ENCODE measurements at regions not wholly inside any gene's neighbourhood (a gene's known extent, or its start where the extent isn't known, plus 50 kb on each side); places are given as distances from the start of the nearest gene placed in this dataset.
"Not testable (repeated sequence)": the region's sequence is repeated elsewhere in the genome, so short reads cannot be mapped to it uniquely, and the experiment has no call there.

DNA sequence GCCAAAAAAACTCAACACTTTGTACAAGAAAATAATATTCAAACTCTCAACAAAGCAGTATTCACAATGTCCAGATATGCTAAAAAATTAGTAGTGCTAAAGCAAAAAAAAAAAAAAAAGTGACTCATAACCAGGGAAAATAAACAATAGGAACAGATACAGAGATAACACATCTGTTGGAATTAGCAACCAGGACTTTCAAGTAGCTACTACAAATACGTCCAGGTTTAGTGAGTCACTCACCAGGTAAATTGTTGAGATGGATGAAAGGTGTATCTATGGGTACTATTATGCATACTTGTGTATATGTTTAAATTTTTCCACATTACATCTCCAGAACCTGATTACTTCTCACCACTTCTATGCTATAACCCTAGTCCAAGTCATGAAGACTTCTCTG is 144.8 kb upstream of the SLC35F3 start:
- H3K9me3 ChIP-seq: no peaks in the 10 kb centered on the region
- H3K4me1 ChIP-seq: no peaks in the 10 kb centered on the region
- no peak overlapping the region for H3K4me3 ChIP-seq
- no peak for DNase-seq (ENCODE audit: low spot score in 2 of 2)
- 0 to 89% methylated on average over 1 of the region's 1 CpG for WGBS, 2 donors
- no peaks in the 10 kb centered on the region for H3K27me3 ChIP-seq
- TF ChIP-seq POLR2A (IDR thresholded peaks at IDR 0.05): no peak
- TF ChIP-seq CTCF (IDR thresholded peaks at IDR 0.05): no peak
- TF ChIP-seq EP300 (IDR thresholded peaks at IDR 0.05): no peak
- no peak overlapping the region for H3K27ac ChIP-seq
- H3K36me3 ChIP-seq: no peaks in the 10 kb centered on the region

- H3K4me3 ChIP-seq, H3K9me3 ChIP-seq: not testable (repeated sequence)
- 66 to 97% methylated on average over 3 of the region's 3 CpGs for WGBS, 2 donors
Measured at GRCh38 chr1:233764304-233764703, 140.2 kb upstream of the SLC35F3 start.

DNA sequence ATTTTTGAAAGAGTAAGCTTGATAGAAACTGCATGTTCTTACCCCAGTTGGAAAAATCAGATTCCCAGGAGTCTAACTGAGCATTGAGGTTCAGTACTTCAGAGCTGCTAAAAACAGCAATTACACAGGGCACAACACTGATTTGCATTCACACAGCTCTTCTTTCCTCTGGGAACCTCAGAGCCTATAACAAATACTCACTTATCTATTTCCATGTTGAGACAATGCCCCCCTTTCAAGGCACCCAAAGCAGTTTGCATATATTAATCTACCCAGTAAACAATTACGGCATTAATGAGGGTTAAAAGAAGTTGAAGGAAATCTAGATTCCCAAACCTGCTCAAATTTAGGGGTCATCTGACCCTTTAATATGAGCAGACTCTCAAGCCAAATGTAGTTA is 126.9 kb upstream of the SLC35F3 start:
- Histone ChIP-seq H3K4me3 (no peak overlapping the region), H3K9me3 (peaks cover 0 to 16% (median 2%) of the 10 kb centered on the region in 4 donors), H3K4me1 (no peaks in the 10 kb centered on the region), H3K36me3 (no peaks in the 10 kb centered on the region), H3K27ac (no peak overlapping the region), H3K27me3 (no peaks in the 10 kb centered on the region)
- WGBS, 2 donors: 46 to 58% methylated on average over 1 of the region's 1 CpG
- no peak for TF ChIP-seq EP300 (IDR thresholded peaks at IDR 0.05)
- TF ChIP-seq CTCF (IDR thresholded peaks at IDR 0.05): no peak
- no peak for TF ChIP-seq POLR2A (IDR thresholded peaks at IDR 0.05)
- no peak for DNase-seq (ENCODE audit: low spot score in 2 of 2)

More at GRCh38 chr1:233764304-233764703, 140.2 kb upstream of the SLC35F3 start:
- not testable (repeated sequence) for H3K4me1 ChIP-seq; H3K27me3 ChIP-seq; H3K27ac ChIP-seq; DNase-seq (ENCODE audit: low spot score in 2 of 2); H3K36me3 ChIP-seq

- TF ChIP-seq EP300 (IDR thresholded peaks at IDR 0.05): no peak
- TF ChIP-seq CTCF (IDR thresholded peaks at IDR 0.05): no peak
- TF ChIP-seq POLR2A (IDR thresholded peaks at IDR 0.05): no peak
- no peak overlapping the region for H3K27ac ChIP-seq
- H3K9me3 ChIP-seq: peaks cover 0 to 16% (median 2%) of the 10 kb centered on the region in 4 donors
- no peaks in the 10 kb centered on the region for H3K27me3 ChIP-seq
- H3K4me1 ChIP-seq: no peaks in the 10 kb centered on the region
- no peaks in the 10 kb centered on the region for H3K36me3 ChIP-seq
- no peak for DNase-seq (ENCODE audit: low spot score in 2 of 2)
- WGBS, 2 donors: 94 to 98% methylated on average over 2 of the region's 2 CpGs
- H3K4me3 ChIP-seq: no peak overlapping the region
Measured at GRCh38 chr1:233780049-233780448, 124.4 kb upstream of the SLC35F3 start.

- Histone ChIP-seq H3K27ac (no peak overlapping the region), H3K27me3 (no peaks in the 10 kb centered on the region), H3K36me3 (no peaks in the 10 kb centered on the region), H3K4me1 (no peaks in the 10 kb centered on the region), H3K9me3 (peaks cover 0 to 16% (median 2%) of the 10 kb centered on the region in 4 donors), H3K4me3 (no peak overlapping the region)
- no peak for DNase-seq (ENCODE audit: low spot score in 2 of 2)
- TF ChIP-seq POLR2A (IDR thresholded peaks at IDR 0.05): no peak
- 87 to 90% methylated on average over 9 of the region's 9 CpGs for WGBS, 2 donors
Measured at GRCh38 chr1:233782937-233783586, 121.4 kb upstream of the SLC35F3 start.

DNA sequence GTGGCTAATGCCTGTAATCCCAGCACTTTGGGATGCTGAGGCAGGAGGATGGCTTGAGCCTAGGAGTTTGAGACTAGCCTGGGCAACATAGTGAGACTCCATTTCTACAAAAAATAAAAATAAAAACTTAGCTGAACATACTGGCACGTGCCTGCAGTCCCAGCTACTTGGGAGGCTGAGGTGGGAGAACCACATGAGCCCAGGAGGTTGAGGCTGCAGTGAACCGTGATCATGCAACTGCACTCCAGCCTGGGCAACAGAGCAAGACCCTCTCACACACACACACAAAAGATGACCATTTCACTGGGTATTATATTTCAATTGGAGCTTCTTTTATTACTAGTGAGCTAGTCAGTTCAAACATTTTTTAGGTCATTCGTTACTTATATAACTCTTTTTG is 116.9 kb upstream of the SLC35F3 start:
- Histone ChIP-seq H3K27ac (no peak overlapping the region), H3K4me3 (no peak overlapping the region), H3K36me3 (no peaks in the 10 kb centered on the region), H3K9me3 (no peaks in the 10 kb centered on the region), H3K27me3 (no peaks in the 10 kb centered on the region), H3K4me1 (no peaks in the 10 kb centered on the region)
- 80 to 89% methylated on average over 3 of the region's 3 CpGs for WGBS, 2 donors
- TF ChIP-seq CTCF (IDR thresholded peaks at IDR 0.05): no peak
- TF ChIP-seq POLR2A (IDR thresholded peaks at IDR 0.05): no peak
- TF ChIP-seq EP300 (IDR thresholded peaks at IDR 0.05): no peak
- no peak for DNase-seq (ENCODE audit: low spot score in 2 of 2)
